ENCODE measurements at regions not wholly inside any gene's neighbourhood (a gene's known extent, or its start where the extent isn't known, plus 50 kb on each side); places are given as distances from the start of the nearest gene placed in this dataset.

- peaks cover 16% of the 10 kb centered on the region for H3K4me1 ChIP-seq (ENCODE audit: insufficient read depth, poor library complexity, severe bottlenecking)
Measured at GRCh38 chr12:124440031-124440626, 127.3 kb downstream of the NCOR2 start.

GRCh38 chr12:124438437-124439056 is 128.9 kb downstream of the NCOR2 start:
- no peak for DNase-seq (ENCODE audit: low spot score)
- ATAC-seq (ENCODE audit: low read depth) = no peak
- Histone ChIP-seq H3K4me3 (ENCODE audit: severe bottlenecking) (no peak overlapping the region), H3K4me1 (ENCODE audit: insufficient read depth, poor library complexity, severe bottlenecking) (peaks cover 16% of the 10 kb centered on the region), H3K9me3 (ENCODE audit: severe bottlenecking) (no peaks in the 10 kb centered on the region), H3K27ac (ENCODE audit: poor library complexity, severe bottlenecking) (no peak overlapping the region), H3K36me3 (ENCODE audit: low read depth) (peaks cover 23% of the 10 kb centered on the region), H3K27me3 (ENCODE audit: insufficient read depth, poor library complexity, severe bottlenecking) (no peaks in the 10 kb centered on the region)
- TF ChIP-seq, protein P1, sequence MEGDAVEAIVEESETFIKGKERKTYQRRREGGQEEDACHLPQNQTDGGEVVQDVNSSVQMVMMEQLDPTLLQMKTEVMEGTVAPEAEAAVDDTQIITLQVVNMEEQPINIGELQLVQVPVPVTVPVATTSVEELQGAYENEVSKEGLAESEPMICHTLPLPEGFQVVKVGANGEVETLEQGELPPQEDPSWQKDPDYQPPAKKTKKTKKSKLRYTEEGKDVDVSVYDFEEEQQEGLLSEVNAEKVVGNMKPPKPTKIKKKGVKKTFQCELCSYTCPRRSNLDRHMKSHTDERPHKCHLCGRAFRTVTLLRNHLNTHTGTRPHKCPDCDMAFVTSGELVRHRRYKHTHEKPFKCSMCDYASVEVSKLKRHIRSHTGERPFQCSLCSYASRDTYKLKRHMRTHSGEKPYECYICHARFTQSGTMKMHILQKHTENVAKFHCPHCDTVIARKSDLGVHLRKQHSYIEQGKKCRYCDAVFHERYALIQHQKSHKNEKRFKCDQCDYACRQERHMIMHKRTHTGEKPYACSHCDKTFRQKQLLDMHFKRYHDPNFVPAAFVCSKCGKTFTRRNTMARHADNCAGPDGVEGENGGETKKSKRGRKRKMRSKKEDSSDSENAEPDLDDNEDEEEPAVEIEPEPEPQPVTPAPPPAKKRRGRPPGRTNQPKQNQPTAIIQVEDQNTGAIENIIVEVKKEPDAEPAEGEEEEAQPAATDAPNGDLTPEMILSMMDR (IDR thresholded peaks at IDR 0.05; ENCODE audit: poor library complexity, severe bottlenecking) = no peak

More at GRCh38 chr12:124440031-124440626, 127.3 kb downstream of the NCOR2 start:
- no peak for DNase-seq (ENCODE audit: low spot score)
- Histone ChIP-seq H3K36me3 (ENCODE audit: low read depth) (peaks cover 24% of the 10 kb centered on the region), H3K4me3 (ENCODE audit: severe bottlenecking) (no peak overlapping the region), H3K9me3 (ENCODE audit: severe bottlenecking) (no peaks in the 10 kb centered on the region), H3K27me3 (ENCODE audit: insufficient read depth, poor library complexity, severe bottlenecking) (no peaks in the 10 kb centered on the region), H3K27ac (ENCODE audit: poor library complexity, severe bottlenecking) (peak overlapping the region; percentile 97)
- TF ChIP-seq, protein P1 (IDR thresholded peaks at IDR 0.05; ENCODE audit: poor library complexity, severe bottlenecking) = no peak
- ATAC-seq (ENCODE audit: low read depth) = no peak

DNA sequence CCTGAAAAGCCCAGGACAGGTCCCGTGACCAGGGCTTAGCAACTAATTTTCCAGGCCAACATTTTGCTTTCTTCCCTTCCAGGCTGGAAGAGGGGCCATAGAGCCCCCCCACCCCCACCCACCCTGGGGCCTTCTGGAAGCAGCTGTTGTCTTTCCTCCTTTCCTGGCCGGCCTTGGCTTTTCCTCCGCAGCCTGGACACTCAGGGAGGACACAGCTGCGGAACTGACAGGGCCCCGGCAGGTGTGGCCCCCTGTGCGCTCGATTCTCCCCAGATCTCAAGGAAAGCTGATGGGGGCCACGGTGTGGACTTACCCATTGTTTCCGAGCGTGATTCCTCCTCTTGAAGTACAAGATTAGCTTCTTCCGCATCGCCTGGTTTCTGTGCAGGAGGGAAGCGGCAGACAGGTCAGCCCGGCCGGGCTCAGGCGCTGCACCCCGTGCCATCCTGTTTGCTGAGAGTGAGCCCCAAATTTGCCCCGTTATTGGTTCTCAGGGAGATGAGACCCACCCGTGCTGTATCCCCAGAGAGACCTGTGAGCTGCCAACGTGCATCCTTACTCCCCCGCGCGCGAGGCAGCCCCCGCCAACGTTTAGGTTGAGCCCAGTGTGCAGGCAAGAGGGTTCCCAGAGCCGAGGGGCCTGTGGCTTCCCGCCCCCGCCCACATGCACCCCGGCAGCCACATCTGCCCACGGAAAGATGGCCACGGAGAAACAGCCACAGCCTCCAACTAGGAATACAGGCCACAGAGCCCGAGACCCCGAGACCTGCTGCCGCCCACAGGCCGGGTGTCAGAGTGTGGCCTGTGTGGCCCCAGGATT is 129.6 kb downstream of the NCOR2 start:
- Histone ChIP-seq H3K27me3 (ENCODE audit: insufficient read depth, poor library complexity, severe bottlenecking) (no peaks in the 10 kb centered on the region), H3K36me3 (ENCODE audit: low read depth) (peaks cover 22% of the 10 kb centered on the region), H3K4me1 (ENCODE audit: insufficient read depth, poor library complexity, severe bottlenecking) (peaks cover 16% of the 10 kb centered on the region), H3K4me3 (ENCODE audit: severe bottlenecking) (no peak overlapping the region), H3K27ac (ENCODE audit: poor library complexity, severe bottlenecking) (no peak overlapping the region), H3K9me3 (ENCODE audit: severe bottlenecking) (no peaks in the 10 kb centered on the region)
- TF ChIP-seq, protein P1 (IDR thresholded peaks at IDR 0.05; ENCODE audit: poor library complexity, severe bottlenecking) = no peak
- no peak for ATAC-seq (ENCODE audit: low read depth)
- no peak for DNase-seq (ENCODE audit: low spot score)

- no peaks in the 10 kb centered on the region for H3K27me3 ChIP-seq (ENCODE audit: insufficient read depth, poor library complexity, severe bottlenecking)
- no peak for DNase-seq (ENCODE audit: low spot score)
- TF ChIP-seq, protein P1 (IDR thresholded peaks at IDR 0.05; ENCODE audit: poor library complexity, severe bottlenecking) = no peak
- no peak overlapping the region for H3K27ac ChIP-seq (ENCODE audit: poor library complexity, severe bottlenecking)
- no peak for ATAC-seq (ENCODE audit: low read depth)
- peaks cover 16% of the 10 kb centered on the region for H3K4me1 ChIP-seq (ENCODE audit: insufficient read depth, poor library complexity, severe bottlenecking)
- no peak overlapping the region for H3K4me3 ChIP-seq (ENCODE audit: severe bottlenecking)
- H3K9me3 ChIP-seq (ENCODE audit: severe bottlenecking) = no peaks in the 10 kb centered on the region
- H3K36me3 ChIP-seq (ENCODE audit: low read depth) = peaks cover 22% of the 10 kb centered on the region
Measured at GRCh38 chr12:124437121-124437520, 130.3 kb downstream of the NCOR2 start.

Data from RWPE2 (cell line).